BE2C (cell line): ENCODE measurements at regions not wholly inside any gene's neighbourhood (a gene's known extent, or its start where the extent isn't known, plus 50 kb on each side); places are given as distances from the start of the nearest gene placed in this dataset.

Source experiments
- DNase-seq: peaks from one replicate; pipeline ENCODE4 v3.0.0-alpha.2; 2020
- H3K27me3 ChIP-seq: fragments of 250-450 bp; sonication (Bioruptor Pico); 2 replicates; pipeline ENCODE4 v1.5.1; 2020; ENCODE audit warnings: mild to moderate bottlenecking
- H3K36me3 ChIP-seq: fragments of 250-450 bp; sonication (Bioruptor Pico); 2 replicates; pipeline ENCODE4 v1.5.1; 2020; ENCODE audit warnings: mild to moderate bottlenecking
- H3K4me1 ChIP-seq: fragments of 250-450 bp; sonication (Bioruptor Pico); 2 replicates; pipeline ENCODE4 v1.5.1; 2020
- H3K4me3 ChIP-seq: 2 replicates; pipeline ENCODE4 v1.5.1; 2011; ENCODE audit warnings: low read depth, low read length
- H3K9me3 ChIP-seq: fragments of 250-450 bp; sonication (Bioruptor Pico); 2 replicates; pipeline ENCODE4 v1.5.1; 2020
- TF ChIP-seq, protein P1 (sequence below): IDR thresholded peaks from 2 replicates; pipeline ENCODE4 v1.5.1; 2012; ENCODE audit warnings: mild to moderate bottlenecking, low read depth, low read length

DNA sequence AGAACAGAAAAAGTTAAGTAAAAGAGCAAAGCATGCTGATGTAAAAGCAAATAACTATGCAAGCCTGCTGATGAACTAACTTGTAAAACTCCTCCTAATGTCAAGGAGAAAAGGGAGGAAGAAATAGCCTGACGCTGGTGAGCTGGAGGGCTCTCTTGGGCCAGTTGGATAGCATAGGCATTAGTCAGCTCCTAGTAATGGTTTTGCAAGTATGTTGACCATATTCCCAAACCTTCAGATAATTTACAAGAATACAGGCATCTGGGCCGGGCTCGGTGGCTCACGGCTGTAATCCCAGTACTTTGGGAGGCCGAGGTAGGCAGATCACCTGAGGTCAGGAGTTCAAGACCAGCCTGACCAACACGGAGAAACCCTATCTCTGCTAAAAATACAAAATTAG is 871.4 kb downstream of the C12orf50 start:
- no peak for DNase-seq

GRCh38 chr12:87155621-87156020 is 873.6 kb downstream of the C12orf50 start:
- Histone ChIP-seq H3K9me3 (no peaks in the 10 kb centered on the region), H3K4me1 (no peaks in the 10 kb centered on the region; the same call in 1 of the 2 replicates), H3K27me3 (no peaks in the 10 kb centered on the region), H3K36me3 (no peaks in the 10 kb centered on the region), H3K4me3 (no peak overlapping the region)
- TF ChIP-seq, protein P1, sequence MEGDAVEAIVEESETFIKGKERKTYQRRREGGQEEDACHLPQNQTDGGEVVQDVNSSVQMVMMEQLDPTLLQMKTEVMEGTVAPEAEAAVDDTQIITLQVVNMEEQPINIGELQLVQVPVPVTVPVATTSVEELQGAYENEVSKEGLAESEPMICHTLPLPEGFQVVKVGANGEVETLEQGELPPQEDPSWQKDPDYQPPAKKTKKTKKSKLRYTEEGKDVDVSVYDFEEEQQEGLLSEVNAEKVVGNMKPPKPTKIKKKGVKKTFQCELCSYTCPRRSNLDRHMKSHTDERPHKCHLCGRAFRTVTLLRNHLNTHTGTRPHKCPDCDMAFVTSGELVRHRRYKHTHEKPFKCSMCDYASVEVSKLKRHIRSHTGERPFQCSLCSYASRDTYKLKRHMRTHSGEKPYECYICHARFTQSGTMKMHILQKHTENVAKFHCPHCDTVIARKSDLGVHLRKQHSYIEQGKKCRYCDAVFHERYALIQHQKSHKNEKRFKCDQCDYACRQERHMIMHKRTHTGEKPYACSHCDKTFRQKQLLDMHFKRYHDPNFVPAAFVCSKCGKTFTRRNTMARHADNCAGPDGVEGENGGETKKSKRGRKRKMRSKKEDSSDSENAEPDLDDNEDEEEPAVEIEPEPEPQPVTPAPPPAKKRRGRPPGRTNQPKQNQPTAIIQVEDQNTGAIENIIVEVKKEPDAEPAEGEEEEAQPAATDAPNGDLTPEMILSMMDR = no peak
- DNase-seq = no peak

More for the DNA sequence above, 871.4 kb downstream of the C12orf50 start:
- H3K4me3 ChIP-seq = no peak overlapping the region
- no peaks in the 10 kb centered on the region for H3K36me3 ChIP-seq
- no peaks in the 10 kb centered on the region for H3K9me3 ChIP-seq
- no peaks in the 10 kb centered on the region; the same call in 1 of the 2 replicates for H3K4me1 ChIP-seq
- TF ChIP-seq, protein P1 = no peak
- no peaks in the 10 kb centered on the region for H3K27me3 ChIP-seq

DNA sequence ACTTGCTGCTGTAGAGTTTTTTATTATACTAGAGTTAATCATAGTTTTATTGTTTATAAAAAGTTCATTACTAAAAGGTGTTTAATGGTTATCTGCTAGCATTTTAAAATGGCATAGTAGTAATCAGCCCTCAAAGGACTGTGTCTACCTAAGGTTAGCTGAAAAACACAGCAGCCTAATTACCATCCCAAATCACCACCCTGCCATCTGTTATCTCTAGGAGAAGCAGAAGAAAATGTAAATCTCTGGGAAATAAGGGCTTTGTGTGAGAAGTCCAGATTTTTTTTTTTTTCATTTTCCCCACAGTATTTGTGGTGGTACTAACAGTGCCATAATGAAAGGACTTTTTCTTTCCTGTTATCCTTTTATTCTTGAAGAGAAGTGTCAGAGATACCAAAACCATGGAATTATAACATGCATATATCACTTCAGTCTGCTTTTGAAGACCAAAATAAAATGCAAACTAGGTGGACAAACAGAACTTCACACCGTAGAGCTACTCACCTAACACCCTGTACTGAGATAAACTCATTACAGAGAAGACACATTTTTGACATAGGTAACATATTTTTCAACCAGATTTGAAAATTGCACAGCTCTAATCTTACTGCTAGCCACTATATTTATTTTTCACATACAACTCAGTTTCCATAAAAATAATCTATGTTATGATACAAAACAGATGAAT is 876.2 kb downstream of the C12orf50 start:
- Histone ChIP-seq H3K36me3 (no peaks in the 10 kb centered on the region), H3K27me3 (no peaks in the 10 kb centered on the region), H3K9me3 (no peaks in the 10 kb centered on the region), H3K4me3 (no peak overlapping the region), H3K4me1 (no peaks in the 10 kb centered on the region; the same call in 1 of the 2 replicates)
- TF ChIP-seq, protein P1 = no peak
- DNase-seq = no peak

DNA sequence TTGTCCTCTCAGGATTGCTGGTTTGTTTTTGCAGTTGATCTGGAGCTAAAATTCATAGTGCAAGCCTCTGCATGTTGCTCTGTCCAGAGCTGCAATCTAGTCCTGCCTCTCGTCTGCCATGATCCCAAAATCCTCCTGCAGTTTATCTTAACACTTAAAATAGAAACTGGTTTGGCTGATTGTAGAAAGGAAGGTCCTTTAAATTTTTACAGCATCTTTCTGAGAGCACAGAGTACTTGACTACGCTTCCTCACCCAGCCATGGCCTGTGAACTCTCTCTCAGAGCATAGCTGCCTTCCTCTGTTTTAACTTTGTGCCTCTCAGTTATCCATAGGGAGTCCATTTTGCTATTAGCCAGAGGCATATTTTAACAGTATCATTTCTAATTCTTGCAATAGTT is 877.1 kb downstream of the C12orf50 start:
- no peaks in the 10 kb centered on the region for H3K27me3 ChIP-seq
- H3K4me3 ChIP-seq = no peak overlapping the region
- H3K9me3 ChIP-seq = no peaks in the 10 kb centered on the region
- no peaks in the 10 kb centered on the region for H3K36me3 ChIP-seq
- TF ChIP-seq, protein P1 = no peak
- no peaks in the 10 kb centered on the region; the same call in 1 of the 2 replicates for H3K4me1 ChIP-seq
- no peak for DNase-seq

DNA sequence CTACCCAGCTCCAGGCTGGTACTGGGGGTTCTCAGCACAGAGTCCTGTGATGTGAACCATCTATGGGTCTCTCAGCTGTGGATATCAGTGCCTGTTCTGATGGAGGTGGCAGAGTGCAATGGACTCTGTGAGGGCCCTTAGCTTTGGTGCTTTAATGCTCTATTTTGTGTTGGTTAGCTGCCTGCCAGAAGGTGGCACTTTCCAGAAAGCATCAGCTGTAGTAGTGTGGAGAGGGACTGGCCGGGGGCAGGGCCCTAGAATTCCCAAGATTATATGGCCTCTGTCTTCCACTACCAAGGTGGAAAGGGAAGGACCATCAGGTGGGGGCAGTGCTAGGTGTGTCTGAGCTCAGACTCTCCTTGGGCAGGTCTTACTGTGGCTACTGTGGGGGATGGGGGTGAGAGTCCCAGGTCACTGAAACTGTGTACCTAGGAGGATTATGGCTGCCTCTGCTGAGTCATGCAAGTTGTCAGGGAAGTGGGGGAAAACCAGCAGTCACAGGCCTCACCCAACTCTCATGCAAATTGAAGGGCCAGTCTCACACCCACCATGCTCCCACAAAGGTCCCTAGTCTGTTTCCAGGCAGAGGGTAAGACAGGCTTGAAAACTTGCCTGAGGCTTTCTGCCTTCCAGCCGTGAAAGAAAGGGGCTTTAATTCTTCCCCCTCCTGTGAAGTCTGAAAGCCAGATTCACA is 878.1 kb downstream of the C12orf50 start:
- TF ChIP-seq, protein P1 = peak; percentile 13; the same call in 1 of the 2 replicates
- DNase-seq = no peak
- H3K4me1 ChIP-seq = no peaks in the 10 kb centered on the region; the same call in 1 of the 2 replicates

DNA sequence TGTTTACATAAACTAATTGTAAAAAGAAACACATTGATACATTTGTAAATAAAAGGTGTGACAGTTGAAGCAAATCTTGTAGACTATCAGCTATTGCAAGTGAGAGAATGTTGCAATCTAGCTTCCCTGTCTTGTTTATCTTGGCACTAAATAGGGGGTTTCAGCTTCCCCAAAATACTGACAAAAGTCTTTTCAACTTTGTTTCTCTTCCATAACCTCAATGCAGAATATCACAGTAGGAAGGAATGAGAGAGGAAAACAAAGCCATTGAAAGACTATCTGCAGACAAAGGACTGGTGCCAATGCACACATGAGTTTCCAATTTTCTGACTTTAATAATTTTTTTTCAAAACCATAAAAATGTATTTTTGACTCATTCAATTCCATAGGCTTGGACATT is 886.2 kb upstream of the MGAT4C start:
- no peaks in the 10 kb centered on the region for H3K9me3 ChIP-seq
- H3K27me3 ChIP-seq = no peaks in the 10 kb centered on the region
- TF ChIP-seq, protein P1 = no peak
- H3K4me1 ChIP-seq = peaks cover 7% of the 10 kb centered on the region; the same call in 1 of the 2 replicates
- H3K4me3 ChIP-seq = no peak overlapping the region
- H3K36me3 ChIP-seq = no peaks in the 10 kb centered on the region
- no peak for DNase-seq

More for the DNA sequence above, 878.1 kb downstream of the C12orf50 start:
- no peaks in the 10 kb centered on the region for H3K27me3 ChIP-seq
- H3K9me3 ChIP-seq = no peaks in the 10 kb centered on the region
- no peaks in the 10 kb centered on the region for H3K36me3 ChIP-seq
- no peak overlapping the region for H3K4me3 ChIP-seq
